ENCODE measurements at regions not wholly inside any gene's neighbourhood (a gene's known extent, or its start where the extent isn't known, plus 50 kb on each side); places are given as distances from the start of the nearest gene placed in this dataset.

DNA sequence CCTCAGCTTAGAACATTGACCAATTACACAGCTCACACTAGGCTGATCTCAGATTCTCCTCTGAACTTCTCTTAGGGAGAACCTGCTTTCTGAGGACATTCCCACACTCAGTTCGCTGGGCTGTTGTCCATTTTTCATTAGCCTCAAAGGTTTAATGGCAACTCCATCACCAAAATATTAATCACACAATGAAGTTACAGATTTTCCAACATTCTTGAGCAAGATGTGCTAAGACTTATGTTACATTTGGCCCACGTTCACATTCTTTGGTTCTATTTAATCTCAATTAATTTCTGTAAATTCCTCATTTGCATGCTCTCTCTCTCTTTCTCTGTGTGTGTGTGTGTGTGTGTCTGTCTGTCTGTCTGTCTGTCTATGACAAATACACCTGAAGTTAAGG, 82.3 kb upstream of the EDNRA start:
- TF ChIP-seq, protein P1, sequence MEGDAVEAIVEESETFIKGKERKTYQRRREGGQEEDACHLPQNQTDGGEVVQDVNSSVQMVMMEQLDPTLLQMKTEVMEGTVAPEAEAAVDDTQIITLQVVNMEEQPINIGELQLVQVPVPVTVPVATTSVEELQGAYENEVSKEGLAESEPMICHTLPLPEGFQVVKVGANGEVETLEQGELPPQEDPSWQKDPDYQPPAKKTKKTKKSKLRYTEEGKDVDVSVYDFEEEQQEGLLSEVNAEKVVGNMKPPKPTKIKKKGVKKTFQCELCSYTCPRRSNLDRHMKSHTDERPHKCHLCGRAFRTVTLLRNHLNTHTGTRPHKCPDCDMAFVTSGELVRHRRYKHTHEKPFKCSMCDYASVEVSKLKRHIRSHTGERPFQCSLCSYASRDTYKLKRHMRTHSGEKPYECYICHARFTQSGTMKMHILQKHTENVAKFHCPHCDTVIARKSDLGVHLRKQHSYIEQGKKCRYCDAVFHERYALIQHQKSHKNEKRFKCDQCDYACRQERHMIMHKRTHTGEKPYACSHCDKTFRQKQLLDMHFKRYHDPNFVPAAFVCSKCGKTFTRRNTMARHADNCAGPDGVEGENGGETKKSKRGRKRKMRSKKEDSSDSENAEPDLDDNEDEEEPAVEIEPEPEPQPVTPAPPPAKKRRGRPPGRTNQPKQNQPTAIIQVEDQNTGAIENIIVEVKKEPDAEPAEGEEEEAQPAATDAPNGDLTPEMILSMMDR (IDR thresholded peaks at IDR 0.05; ENCODE audit: insufficient read depth, low read length) = no peak
- TF ChIP-seq POLR2AphosphoS5 (IDR thresholded peaks at IDR 0.05; ENCODE audit: low read depth) (no peak), GABPA (IDR thresholded peaks at IDR 0.05; ENCODE audit: low read depth) (no peak)
